Umbilical cord (tissue), 1 donor: ENCODE measurements at regions not wholly inside any gene's neighbourhood (a gene's known extent, or its start where the extent isn't known, plus 50 kb on each side); places are given as distances from the start of the nearest gene placed in this dataset.
"Not testable (repeated sequence)": the region's sequence is repeated elsewhere in the genome, so short reads cannot be mapped to it uniquely, and the experiment has no call there.

ENCODE experiments used
- DNase-seq: peaks from one replicate; pipeline ENCODE4 v3.0.0-alpha.2; 2015; ENCODE audit warnings: low spot score

DNA sequence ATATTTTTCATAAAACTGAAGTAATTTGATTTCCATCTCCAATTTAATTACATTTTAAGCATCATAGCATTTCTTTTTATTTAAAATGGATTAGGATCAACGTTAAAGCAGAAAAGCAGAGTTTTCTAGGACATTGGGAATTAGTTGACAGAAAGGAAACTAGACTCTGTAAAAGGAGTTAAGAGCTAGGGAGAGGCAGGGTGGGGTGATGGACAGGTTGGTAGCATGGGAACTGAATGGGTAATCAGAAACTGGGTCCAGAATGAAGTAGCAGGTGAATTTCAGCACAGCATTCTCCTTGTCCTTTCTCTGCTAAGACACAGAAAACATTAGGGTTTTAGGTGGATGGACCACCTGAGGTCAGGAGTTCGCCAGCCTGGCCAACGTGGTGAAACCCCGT is 97.6 kb downstream of the ANAPC4 start:
- no peak for DNase-seq

DNA sequence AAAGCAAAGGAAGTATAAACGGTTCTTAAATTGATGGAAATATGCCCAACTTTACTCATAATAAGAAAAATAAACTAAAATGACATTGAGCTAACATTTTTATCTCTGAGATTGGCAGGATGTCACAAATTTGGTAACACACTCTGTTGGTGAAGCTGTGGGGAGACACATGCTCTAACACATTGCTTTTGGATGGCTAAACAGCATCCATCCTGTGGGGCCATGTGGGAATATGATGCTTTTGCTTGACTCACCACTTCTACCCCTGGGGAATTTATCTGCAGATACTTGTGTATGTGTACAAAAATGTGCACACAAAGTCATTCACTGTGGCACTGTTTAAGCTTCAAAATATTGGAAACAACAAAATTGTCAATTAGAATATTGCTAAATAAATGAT is 100.2 kb downstream of the ANAPC4 start:
- no peak for DNase-seq

DNA sequence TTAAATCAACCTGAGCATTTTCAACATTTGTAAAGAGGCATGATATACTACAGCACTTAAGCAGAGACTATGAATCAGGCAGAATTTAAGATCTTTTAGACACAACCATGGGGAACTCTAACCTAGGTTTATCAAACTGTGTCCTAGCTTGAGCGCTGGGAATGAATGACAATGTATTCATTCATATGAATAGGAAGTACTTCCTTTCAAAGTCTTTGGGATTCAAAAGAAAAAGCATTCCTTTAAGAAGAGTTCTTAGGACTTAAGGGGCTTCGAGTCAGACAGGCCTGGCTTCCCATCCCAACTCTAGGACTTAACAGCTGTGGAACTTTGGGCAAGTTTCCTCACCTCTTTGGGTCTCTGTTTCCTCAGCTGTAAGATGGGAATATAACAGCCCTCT is 104.6 kb downstream of the ANAPC4 start:
- no peak for DNase-seq

DNA sequence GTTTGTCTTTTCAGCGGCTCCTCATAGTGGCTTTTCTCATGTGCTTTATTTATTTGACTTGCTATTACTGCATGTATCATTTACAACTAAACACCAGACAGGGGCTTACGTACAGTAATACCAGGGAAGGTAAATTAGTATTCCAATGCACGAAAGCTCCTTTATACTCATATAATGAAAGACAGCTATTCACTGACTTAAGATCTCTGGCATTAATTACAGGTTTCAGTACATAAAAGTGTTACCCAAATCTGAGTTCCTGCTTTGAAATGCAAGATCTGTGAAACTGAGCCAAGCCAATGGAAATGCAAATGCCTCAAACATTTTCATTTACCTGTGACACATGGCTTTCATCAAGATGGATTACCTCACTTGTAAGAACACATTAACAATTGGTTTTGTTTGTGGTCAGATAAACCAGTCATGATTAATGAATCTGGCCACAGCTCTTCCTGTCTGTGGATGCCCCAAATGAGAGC is 107.2 kb downstream of the ANAPC4 start:
- no peak for DNase-seq

DNA sequence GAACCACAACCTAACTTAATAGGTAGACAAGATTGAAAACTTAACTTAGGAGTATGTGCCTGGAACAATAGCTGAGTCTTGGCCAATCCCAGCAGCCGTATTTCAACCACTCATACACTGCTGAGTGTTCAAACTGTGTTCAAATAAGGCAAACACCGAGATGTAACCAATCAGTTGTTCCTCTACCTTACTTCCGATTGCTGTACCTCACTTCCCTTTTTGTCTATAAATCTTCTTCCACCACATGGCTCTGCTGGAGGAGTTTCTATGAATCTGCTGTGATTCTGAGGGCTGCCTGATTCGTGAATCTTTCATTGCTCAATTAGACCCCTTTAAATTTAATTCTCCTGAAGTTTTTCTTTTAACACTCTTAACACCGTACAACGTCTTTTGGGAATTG is 108.0 kb downstream of the ANAPC4 start:
- DNase-seq = no peak

DNA sequence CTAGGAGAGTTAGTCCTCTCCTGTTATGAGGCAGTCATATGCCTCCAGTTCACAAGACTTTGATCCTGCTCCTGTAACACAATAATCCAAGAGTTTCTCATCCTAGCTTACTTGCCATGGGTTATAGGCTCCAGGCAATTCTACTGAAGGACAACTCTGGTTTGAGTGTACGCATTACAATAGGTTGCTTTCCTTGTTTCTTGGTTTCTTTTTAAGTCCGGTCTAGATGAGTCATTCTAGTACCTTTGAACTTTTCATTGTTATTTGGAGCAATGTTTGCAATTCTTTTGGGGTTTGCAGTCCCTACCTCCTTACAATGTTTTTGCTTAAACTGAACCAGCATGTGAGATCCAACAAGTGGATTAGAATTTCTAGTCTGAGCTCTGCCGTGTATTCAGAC is 109.1 kb downstream of the ANAPC4 start:
- no peak for DNase-seq

DNA sequence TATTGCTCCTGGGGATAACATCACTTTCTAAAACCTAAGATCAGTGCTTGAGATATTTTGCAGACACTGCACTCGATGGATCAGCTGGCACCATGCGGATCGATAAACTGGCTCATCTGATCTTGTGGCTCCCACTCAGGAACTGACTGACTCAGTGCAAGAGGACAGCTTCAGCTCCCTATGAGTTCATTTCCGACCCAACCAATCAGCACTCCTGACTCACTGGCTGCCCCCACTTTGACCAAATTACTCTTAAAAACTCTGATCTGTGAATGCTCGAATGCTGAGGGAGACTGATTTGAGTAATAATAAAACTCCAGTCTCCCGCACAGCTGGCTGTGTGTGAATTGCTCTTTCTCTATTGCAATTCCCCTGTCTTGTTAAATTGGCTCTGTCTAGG is 110.1 kb downstream of the ANAPC4 start:
- no peak for DNase-seq

DNA sequence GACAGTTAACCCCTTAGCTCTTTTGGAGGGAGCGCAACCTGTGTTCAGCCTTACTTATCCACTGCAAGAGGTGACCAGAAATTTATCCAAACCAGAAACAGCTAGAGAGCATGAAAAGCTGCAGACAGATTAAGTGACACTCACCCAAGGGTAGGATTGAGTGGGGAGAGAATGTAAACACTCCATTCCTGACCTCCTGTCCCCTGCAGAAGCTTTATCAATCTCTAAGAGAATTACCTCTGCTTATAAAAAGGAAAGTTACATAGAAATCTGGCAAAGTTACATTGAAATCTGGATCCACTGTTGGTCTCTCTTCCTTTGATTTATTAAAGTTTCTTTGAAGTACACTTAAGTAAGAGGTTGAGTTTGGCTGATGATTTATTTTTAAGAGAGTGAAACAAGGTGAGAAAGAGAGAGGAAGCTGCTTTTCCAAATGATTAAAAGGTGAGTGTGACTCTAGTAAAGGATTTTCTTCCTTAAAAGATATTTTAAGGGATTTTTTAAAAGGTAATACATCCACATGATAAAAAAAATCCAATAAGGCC is 112.3 kb downstream of the ANAPC4 start:
- DNase-seq = no peak

DNA sequence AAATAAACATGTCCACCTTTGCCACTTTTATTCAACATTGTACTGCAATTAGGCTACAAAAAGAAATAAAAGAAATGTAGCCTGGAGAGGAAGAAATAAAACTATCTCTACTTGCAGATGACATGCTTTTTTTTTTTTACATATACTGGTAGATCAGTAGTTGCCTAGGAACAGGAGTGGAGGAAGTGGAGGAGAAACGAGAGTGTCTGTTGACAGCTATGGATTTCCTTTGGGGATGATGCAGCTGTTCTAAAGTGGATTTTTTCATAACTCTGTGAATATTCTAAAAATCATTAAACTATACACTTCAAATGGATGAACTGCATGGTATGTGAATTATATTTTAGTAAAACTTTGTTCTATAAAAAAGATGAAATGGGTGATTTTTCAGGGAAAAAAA is 116.4 kb downstream of the ANAPC4 start:
- no peak for DNase-seq

DNA sequence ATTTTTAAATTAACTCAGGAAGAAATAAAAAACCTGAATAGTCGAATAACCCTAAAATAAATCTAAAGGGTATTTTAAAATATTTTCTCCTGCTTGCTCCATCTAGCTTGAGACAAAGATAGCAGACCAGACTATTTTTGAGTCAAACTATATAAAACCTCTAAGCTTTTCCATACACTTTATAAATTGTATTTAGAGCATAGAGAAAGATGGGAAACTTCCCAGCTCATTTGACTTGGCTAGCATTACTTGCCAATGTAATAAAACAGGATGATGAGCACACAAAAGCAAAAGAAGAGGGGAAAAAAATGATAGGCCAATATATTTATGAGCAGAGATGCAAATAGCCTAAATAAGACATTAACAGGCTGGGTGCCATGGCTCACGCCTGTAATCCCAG is 117.1 kb downstream of the ANAPC4 start:
- DNase-seq = no peak

DNA sequence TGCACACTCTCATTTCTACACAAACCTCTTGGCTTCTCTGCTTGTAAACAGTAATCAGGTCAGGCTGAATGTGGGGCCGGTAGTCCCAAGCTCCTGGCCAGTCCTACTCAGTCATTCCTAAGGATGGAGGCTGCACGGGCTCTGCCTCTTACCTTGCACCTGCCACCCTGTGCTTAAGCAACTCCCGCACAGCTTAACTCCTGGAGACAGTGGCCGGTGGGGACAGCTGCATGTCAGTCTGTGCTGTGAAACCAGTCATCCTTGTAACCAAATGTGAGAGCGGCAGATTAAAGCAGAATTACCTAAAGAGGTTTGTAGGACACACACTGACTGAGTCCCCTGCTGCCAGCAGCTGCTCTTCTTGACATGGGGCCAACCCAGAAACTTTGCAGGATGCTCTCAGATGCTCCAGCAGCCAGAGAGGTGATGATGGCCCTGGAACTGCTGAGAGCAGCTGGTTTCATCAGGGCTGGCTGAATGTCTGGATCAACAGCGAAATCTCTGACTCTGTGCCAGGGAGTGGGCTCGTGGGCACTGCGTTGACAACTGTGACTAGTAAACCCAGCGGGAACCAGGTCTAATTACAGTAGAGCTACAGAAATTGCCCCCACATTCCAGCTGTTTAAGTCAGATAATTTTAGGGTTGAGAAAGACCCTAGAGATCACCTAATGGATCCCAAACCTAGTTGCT is 123.7 kb downstream of the ANAPC4 start:
- DNase-seq = no peak

DNA sequence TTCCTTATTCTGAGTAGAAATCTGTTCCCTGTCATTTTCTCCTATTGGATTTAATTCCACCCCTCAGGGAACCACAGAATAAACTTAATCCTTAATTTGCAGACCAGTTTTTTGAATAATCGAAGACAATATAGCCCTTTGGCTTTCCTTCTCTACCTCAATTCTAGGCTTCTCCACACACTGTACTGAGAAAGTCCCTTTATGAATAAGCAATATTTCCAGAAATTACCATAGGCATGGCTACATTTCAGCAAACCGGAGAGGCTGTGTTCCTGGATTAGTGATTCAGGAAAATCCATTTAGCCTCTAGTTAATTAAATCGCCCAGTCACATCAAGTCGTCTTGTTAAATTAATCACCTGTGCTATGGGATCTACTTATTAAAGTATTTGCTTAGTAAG is 125.1 kb downstream of the ANAPC4 start:
- no peak for DNase-seq

DNA sequence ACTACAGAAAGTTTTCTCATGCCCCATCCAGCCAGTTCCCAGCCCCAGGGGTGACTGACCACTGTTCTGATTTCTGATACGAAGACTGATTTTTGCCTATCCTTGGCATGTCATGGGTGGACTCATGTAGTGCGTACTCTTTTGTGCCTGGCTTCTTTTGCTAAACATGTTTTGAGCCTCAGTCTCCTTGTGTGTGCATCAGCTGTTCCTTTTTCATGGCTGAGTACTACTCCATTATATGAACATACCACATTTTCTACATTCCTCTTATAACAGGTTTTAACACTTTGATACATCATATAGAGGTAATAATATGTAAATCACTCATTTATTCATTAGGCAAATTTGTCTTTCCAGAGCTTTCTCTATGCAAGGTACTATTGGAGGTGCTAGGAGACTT is 126.7 kb downstream of the ANAPC4 start:
- no peak for DNase-seq

DNA sequence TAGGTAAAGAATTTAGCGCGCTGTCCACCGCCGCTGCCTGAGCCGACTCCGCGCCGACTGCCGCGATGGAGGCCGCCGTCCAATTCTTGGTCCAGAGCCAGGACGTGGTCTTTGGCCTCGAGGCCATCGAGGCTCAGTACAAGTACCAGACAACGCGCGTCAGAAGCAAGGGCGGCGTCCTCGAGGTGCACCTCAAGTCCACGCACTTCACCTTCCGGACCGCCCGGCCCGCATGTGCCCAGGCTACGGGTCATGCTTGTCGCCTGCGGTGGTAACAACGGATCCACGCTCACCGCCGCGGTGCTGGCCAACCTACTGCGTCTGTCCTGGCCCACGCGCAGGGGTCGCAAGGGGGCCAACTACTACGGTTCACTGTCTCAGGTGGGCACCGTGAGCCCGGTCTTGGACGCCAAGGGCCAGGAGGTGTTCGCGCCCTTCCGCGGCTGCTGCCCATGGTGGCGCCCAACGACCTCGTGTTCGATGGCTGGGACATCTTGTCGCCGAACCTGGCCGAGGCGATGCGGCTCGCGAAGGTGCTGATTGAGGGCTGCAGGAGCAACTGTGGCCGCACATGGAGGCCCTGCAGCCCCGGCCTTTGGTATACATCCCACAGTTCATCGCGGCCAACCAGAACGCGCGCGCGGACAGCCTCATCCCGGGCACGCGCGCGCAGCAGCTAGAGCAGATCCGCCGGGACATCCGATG is 128.0 kb downstream of the ANAPC4 start:
- DNase-seq = no peak

DNA sequence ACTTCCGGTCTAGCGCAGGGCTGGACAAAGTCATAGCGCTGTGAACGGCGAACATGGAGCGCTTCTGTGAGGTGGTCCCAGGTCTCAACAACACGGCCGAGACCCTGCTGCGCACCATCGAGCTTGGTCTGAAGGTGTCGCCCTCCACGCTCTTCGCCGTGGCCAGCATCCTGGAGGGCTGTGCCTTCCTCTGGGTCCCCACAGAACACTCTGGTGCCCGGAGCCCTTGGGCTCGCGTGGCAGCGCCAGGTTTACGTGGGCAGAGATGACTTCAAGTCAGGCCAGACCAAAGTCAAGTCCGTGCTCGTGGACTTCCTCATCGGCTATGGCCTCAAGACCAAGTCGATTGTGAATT is 128.6 kb downstream of the ANAPC4 start:
- DNase-seq = no peak

DNA sequence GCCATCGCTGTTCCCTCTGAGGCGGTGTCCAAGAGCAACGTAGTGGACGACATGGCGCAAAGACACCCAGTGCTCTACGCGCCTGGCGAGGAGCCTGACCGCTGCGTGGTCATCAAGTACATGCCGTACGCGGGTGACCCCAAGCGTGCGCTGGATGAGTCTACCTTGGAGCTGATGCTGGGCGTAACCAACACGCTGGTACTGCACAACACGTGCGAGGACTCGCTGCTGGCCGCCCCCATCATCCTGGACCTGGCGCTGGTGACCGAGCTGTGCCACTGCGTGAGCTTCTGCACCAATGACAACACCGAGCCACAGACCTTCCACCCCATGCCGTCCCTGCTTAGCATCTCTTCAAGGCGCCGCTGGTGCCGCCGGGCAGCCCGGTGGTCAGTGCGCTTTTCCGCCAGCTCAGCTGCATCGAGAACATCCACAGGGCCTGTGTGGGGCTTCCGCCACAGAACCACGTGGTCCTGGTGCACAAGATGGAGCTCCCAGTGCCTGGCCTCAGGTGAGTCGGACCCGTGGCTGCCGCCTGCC is 129.0 kb downstream of the ANAPC4 start:
- no peak for DNase-seq

DNA sequence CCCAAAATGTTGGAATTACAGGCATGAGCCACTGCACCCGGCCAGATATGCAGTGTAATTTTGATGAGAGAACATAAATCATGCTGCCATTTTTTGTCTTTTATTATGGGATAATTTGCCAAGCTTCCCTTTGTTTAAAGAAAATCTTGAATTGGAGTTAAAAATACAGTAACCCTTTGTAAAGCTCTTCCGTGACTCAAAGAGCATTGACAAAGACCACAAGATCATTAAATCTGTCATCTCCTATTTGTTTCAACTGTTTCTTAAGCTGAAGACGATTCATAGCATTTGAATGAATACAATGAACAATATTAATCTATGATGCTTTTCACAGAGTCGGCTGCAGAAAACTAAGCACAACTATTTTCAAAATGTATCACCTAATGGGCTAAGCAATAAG is 132.6 kb downstream of the ANAPC4 start:
- no peak for DNase-seq

DNA sequence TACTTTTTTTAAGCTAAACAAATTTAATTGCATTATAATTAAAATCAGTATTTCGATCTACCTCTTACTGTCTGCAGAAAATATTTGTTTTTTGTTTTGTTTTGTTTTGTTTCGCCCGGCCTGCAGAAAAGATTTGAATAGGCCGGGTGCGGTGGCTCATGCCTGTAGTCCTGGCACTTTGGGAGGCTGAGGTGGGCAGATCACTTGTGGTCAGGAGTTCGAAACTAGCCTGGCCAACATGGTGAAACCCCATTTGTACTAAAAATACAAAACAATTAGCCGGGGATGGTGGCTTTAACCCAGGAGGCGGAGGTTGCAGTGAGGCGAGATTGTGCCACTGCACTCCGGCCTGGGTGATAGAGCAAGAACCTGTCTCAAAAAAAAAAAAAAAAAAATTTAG is 134.8 kb downstream of the ANAPC4 start:
- DNase-seq = not testable (repeated sequence)

DNA sequence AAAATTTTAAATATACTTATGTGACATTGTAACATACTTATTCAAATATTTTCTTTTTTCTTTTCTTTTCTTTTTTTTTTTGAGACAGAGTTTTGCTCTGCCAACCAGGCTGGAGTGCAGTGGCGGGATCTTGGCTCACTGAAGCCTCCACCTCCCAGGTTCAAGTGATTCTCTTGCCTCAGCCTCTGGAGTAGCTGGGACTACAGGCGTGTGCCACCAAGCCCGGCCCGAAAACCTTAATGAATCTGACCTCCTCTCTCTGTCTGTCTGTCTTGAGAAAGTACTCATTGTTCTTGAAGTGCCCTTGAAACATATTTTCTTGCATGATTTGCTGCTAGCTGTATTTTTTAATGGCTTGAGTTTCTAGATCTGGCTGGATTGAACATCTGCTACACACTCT is 136.8 kb downstream of the ANAPC4 start:
- no peak for DNase-seq

DNA sequence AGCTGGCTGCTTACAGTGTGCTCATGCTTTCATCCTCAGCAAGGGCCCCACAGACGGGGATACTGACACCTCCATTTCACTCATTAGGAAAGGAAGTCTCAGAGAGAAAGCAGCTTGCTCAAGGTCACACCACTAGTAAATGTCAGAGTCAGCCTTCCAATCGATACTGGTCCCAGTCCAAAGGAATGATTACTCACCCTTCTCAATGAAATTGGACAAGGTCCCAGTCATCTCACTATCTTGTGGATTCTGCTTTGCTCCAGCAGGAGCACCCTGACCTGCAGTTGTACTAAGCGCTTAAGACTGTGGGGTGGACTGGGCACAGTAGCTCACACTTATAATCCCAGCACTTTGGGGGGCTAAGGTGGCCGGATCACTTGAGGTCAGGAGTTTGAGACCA is 132.2 kb upstream of the SLC34A2 start:
- DNase-seq = no peak

DNA sequence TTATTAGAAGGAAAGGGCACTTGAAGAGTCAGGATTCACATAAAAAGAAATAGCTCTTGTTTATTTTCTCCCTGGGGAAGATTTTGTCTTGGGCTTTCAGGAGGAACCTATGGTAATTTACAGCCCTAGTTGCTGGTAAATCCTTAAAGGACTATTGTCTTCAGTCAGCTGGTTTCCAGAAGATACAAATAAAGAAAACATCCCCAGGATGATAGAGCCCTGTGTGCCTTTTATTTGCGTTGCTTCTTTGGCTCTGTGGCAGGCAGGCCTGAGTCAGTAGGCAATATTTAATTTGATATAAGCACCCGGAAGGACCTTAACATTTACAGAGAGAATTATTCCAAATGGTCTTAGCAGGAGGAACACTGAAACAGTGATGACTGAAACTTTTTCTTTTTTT is 131.0 kb upstream of the SLC34A2 start:
- DNase-seq = no peak

DNA sequence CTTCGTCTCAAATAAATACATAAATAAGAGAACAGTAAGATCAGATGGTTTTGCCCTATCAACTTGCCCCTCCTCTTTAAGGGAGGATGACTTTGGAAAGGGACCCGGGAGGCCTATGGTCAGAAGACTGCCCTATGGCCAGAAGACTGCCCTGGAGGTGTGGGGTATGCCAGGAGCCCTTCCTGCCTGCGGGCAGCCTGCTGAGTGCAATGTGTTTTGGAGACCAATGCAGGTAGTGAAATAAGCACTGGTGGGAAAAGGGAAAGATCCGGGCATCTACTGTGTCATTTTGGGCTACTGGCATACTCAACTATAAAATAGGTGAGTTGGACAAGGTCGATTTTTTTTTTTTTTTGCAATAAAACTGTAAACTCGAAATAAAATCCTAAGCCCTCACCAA is 129.8 kb upstream of the SLC34A2 start:
- no peak for DNase-seq

DNA sequence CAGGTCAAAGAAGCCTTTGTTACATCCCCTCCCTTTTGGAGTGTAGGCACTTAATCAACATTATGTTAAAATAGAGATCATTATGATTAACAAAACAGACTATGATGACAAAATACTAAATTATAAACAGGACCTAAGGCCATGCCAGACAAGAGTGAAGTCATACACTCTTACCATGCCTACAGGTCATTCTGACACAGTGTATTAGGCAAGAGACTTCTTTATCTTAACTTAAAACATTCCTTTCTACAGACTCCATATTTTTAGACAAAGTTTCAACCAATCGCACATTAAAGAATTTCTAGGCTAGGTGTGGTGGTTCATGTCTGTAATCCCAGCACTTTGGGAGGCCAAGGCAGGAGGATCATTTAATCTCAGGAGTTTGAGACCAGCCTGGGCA is 128.6 kb upstream of the SLC34A2 start:
- DNase-seq = no peak
